SK-N-SH treated with all-trans-retinoic acid at 6 μM for 48 hours (cell line): ENCODE measurements at regions not wholly inside any gene's neighbourhood (a gene's known extent, or its start where the extent isn't known, plus 50 kb on each side); places are given as distances from the start of the nearest gene placed in this dataset.

ENCODE experiments used
- ATAC-seq: fragments of 200-7000 bp; cut with Tn5 transposase; 3 replicates; pipeline ENCODE4 v1.9.1; 2020; ENCODE audit warnings: mild to moderate bottlenecking, moderate library complexity
- ARNTL ChIP-seq: fragments of 450-650 bp; formaldehyde crosslinking; IDR thresholded peaks from 2 replicates; pipeline ENCODE4 v1.5.0; 2020; ENCODE audit warnings: low read depth, mild to moderate bottlenecking, moderate library complexity, borderline replicate concordance
- BACH2 ChIP-seq: fragments of 250-450 bp; sonication (Bioruptor Pico); IDR thresholded peaks from 2 replicates; pipeline ENCODE4 v1.9.0; 2021; ENCODE audit warnings: mild to moderate bottlenecking, borderline replicate concordance
- CSDC2 ChIP-seq: fragments of 250-450 bp; sonication (Bioruptor Pico); IDR thresholded peaks from 2 replicates; pipeline ENCODE4 v1.5.0; 2020; ENCODE audit warnings: mild to moderate bottlenecking, moderate library complexity
- ESRRG ChIP-seq: fragments of 250-450 bp; sonication (Bioruptor Pico); IDR thresholded peaks from 2 replicates; pipeline ENCODE4 v1.6.1; 2021; ENCODE audit warnings: mild to moderate bottlenecking
- GLIS3 ChIP-seq: fragments of 250-450 bp; sonication (Bioruptor Pico); IDR thresholded peaks from 2 replicates; pipeline ENCODE4 v1.5.0; 2020; ENCODE audit warnings: mild to moderate bottlenecking, moderate library complexity
- ISL1 ChIP-seq: fragments of 250-450 bp; sonication (Bioruptor Pico); IDR thresholded peaks from 2 replicates; pipeline ENCODE4 v2.1.2; 2022; ENCODE audit warnings: mild to moderate bottlenecking, moderate library complexity
- OSR1 ChIP-seq: fragments of 250-450 bp; sonication (Bioruptor Pico); IDR thresholded peaks from 2 replicates; pipeline ENCODE4 v1.8.0; 2022; ENCODE audit warnings: moderate library complexity, mild to moderate bottlenecking, inconsistent platforms
- PPARA ChIP-seq: fragments of 250-450 bp; sonication (Bioruptor Pico); IDR thresholded peaks from 2 replicates; pipeline ENCODE4 v1.5.0; 2020; ENCODE audit warnings: mild to moderate bottlenecking, borderline replicate concordance
- RARB ChIP-seq: fragments of 250-450 bp; sonication (Bioruptor Pico); IDR thresholded peaks from 2 replicates; pipeline ENCODE4 v1.8.0; 2021; ENCODE audit warnings: mild to moderate bottlenecking, moderate library complexity
- SNAI2 ChIP-seq: fragments of 250-450 bp; sonication (Bioruptor Pico); IDR thresholded peaks from 2 replicates; pipeline ENCODE4 v1.5.0; 2020; ENCODE audit warnings: mild to moderate bottlenecking, moderate library complexity
- TCF4 ChIP-seq: fragments of 250-450 bp; sonication (Bioruptor Pico); IDR thresholded peaks from 2 replicates; pipeline ENCODE4 v1.8.0; 2021; ENCODE audit warnings: mild to moderate bottlenecking, moderate library complexity, borderline replicate concordance
- TOX ChIP-seq: fragments of 250-450 bp; sonication (Bioruptor Pico); IDR thresholded peaks from 2 replicates; pipeline ENCODE4 v1.8.0; 2021; ENCODE audit warnings: mild to moderate bottlenecking, moderate library complexity, borderline replicate concordance
- ZFP3 ChIP-seq: fragments of 250-450 bp; sonication (Bioruptor Pico); IDR thresholded peaks from 2 replicates; pipeline ENCODE4 v1.5.0; 2020; ENCODE audit warnings: mild to moderate bottlenecking, moderate library complexity
- ZFP30 ChIP-seq: fragments of 450-650 bp; formaldehyde crosslinking; IDR thresholded peaks from 2 replicates; pipeline ENCODE4 v1.5.0; 2022; ENCODE audit warnings: mild to moderate bottlenecking, moderate library complexity
- ZNF565 ChIP-seq: fragments of 450-650 bp; formaldehyde crosslinking; conservative IDR thresholded peaks from 2 replicates; pipeline ENCODE4 v1.5.0; 2020; ENCODE audit warnings: low read depth, mild to moderate bottlenecking, moderate library complexity
- ZNF70 ChIP-seq: fragments of 450-650 bp; formaldehyde crosslinking; IDR thresholded peaks from 2 replicates; pipeline ENCODE4 v1.5.0; 2020; ENCODE audit warnings: mild to moderate bottlenecking, moderate library complexity
- ZNF8 ChIP-seq: fragments of 450-650 bp; formaldehyde crosslinking; IDR thresholded peaks from 2 replicates; pipeline ENCODE4 v1.5.0; 2020; ENCODE audit warnings: mild to moderate bottlenecking, moderate library complexity
- TF ChIP-seq, protein P1 (sequence below): fragments of 250-450 bp; sonication (Bioruptor Pico); IDR thresholded peaks from 2 replicates; pipeline ENCODE4 v1.8.0; 2021; ENCODE audit warnings: low read depth, mild to moderate bottlenecking, moderate library complexity, borderline replicate concordance
- TF ChIP-seq, protein P2 (sequence below): fragments of 250-450 bp; sonication (Bioruptor Pico); IDR thresholded peaks from 2 replicates; pipeline ENCODE4 v1.5.1; 2020; ENCODE audit warnings: low read depth, mild to moderate bottlenecking, moderate library complexity
- TF ChIP-seq, protein P3 (sequence below): fragments of 250-450 bp; sonication (Bioruptor Pico); IDR thresholded peaks from 2 replicates; pipeline ENCODE4 v1.5.1; 2021; ENCODE audit warnings: mild to moderate bottlenecking, moderate library complexity
- TF ChIP-seq, protein P4 (sequence below): fragments of 250-450 bp; sonication (Bioruptor Pico); IDR thresholded peaks from 2 replicates; pipeline ENCODE4 v1.8.0; 2020; ENCODE audit warnings: mild to moderate bottlenecking, moderate library complexity, borderline replicate concordance
- TF ChIP-seq, protein P5 (sequence below): fragments of 250-450 bp; sonication (Bioruptor Pico); IDR thresholded peaks from 2 replicates; pipeline ENCODE4 v1.5.0; 2020; ENCODE audit warnings: mild to moderate bottlenecking, moderate library complexity

DNA sequence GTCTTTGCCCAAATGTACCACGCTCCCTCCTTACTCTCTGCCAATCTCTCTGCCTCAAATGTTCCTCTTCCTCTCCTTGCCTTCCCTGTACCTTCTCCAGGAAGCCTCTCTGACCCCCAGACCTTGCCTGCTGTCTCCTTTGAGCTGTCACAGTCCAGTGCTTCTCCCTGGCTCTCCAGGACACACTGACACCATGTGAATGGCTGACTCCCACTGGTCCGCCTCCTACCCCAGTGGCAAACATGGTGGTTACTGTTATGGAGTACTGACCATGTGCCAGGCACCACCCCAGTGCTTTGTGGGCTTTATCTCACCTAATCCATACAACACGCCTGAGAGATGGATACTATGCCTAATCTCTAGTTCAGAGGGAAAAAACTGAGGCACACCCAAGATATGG lies 141.9 kb downstream of the TPRA1 start:
- no peak for ATAC-seq
- TF ChIP-seq ISL1 (no peak), ARNTL (CRISPR knock-in tag) (no peak), OSR1 (no peak), ZNF8 (no peak), ZFP3 (no peak), ZNF70 (no peak), GLIS3 (no peak), CSDC2 (no peak), ESRRG (CRISPR knock-in tag) (no peak), ZNF565 (no peak), PPARA (CRISPR knock-in tag) (no peak), ZFP30 (CRISPR knock-in tag) (no peak), BACH2 (CRISPR knock-in tag) (no peak), TCF4 (CRISPR knock-in tag) (no peak), TOX (no peak)
- TF ChIP-seq, protein P1, sequence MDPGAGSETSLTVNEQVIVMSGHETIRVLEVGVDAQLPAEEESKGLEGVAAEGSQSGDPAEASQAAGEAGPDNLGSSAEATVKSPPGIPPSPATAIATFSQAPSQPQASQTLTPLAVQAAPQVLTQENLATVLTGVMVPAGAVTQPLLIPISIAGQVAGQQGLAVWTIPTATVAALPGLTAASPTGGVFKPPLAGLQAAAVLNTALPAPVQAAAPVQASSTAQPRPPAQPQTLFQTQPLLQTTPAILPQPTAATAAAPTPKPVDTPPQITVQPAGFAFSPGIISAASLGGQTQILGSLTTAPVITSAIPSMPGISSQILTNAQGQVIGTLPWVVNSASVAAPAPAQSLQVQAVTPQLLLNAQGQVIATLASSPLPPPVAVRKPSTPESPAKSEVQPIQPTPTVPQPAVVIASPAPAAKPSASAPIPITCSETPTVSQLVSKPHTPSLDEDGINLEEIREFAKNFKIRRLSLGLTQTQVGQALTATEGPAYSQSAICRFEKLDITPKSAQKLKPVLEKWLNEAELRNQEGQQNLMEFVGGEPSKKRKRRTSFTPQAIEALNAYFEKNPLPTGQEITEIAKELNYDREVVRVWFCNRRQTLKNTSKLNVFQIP (CRISPR knock-in tag) = no peak
- TF ChIP-seq, protein P2, sequence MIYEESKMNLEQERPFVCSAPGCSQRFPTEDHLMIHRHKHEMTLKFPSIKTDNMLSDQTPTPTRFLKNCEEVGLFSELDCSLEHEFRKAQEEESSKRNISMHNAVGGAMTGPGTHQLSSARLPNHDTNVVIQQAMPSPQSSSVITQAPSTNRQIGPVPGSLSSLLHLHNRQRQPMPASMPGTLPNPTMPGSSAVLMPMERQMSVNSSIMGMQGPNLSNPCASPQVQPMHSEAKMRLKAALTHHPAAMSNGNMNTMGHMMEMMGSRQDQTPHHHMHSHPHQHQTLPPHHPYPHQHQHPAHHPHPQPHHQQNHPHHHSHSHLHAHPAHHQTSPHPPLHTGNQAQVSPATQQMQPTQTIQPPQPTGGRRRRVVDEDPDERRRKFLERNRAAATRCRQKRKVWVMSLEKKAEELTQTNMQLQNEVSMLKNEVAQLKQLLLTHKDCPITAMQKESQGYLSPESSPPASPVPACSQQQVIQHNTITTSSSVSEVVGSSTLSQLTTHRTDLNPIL = no peak
- TF ChIP-seq, protein P3, sequence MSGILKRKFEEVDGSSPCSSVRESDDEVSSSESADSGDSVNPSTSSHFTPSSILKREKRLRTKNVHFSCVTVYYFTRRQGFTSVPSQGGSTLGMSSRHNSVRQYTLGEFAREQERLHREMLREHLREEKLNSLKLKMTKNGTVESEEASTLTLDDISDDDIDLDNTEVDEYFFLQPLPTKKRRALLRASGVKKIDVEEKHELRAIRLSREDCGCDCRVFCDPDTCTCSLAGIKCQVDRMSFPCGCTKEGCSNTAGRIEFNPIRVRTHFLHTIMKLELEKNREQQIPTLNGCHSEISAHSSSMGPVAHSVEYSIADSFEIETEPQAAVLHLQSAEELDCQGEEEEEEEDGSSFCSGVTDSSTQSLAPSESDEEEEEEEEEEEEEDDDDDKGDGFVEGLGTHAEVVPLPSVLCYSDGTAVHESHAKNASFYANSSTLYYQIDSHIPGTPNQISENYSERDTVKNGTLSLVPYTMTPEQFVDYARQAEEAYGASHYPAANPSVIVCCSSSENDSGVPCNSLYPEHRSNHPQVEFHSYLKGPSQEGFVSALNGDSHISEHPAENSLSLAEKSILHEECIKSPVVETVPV = no peak
- TF ChIP-seq, protein P4, sequence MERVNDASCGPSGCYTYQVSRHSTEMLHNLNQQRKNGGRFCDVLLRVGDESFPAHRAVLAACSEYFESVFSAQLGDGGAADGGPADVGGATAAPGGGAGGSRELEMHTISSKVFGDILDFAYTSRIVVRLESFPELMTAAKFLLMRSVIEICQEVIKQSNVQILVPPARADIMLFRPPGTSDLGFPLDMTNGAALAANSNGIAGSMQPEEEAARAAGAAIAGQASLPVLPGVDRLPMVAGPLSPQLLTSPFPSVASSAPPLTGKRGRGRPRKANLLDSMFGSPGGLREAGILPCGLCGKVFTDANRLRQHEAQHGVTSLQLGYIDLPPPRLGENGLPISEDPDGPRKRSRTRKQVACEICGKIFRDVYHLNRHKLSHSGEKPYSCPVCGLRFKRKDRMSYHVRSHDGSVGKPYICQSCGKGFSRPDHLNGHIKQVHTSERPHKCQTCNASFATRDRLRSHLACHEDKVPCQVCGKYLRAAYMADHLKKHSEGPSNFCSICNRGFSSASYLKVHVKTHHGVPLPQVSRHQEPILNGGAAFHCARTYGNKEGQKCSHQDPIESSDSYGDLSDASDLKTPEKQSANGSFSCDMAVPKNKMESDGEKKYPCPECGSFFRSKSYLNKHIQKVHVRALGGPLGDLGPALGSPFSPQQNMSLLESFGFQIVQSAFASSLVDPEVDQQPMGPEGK (CRISPR knock-in tag) = no peak

DNA sequence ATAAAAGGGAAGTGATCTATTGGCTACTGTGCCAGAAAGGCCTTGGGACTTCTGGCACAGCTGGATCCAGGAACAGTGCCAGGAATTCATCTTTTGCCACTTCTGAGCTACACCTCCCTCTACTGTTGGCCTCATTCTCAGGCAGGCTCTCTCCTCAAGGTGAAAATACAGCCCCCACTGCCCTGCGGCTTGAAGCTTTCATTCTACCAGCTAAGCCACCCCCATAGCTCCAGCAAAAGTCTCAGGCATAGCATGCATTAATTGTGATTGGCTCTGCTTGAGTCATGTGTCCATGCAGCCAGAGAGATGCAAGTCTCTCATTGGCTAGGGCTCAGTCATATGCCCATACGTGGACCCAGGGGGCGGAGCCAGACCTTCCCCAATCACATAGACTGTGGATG lies 142.4 kb downstream of the TPRA1 start:
- peak; percentile 47; the same call in 1 of the 3 replicates for ATAC-seq

DNA sequence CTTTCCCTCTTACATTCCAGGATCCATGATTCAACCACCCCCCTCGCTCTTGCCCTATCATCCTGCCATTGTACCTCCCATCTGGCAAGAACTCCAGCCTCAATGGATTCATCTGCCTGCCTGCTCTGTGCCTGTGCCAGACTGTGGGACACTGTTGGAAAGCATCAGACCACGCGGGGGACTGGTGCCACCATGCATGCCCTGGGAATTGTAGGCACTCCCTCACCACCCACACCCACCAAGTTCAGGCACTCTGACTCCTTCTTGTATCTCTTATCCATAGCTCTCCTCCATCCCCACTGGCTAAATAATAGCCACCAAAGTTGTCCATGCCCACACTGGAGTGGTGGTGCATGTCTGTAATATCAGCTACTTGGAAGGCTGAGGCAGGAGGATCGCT lies 143.8 kb downstream of the TPRA1 start:
- ATAC-seq = no peak
- TF ChIP-seq CSDC2 = no peak
- TF ChIP-seq ZFP30 (CRISPR knock-in tag) = no peak
- TF ChIP-seq, protein P2 = no peak
- no peak for TF ChIP-seq ZNF8
- TF ChIP-seq, protein P3 = no peak
- TF ChIP-seq RARB (CRISPR knock-in tag) = no peak
- no peak for TF ChIP-seq ZNF565
- TF ChIP-seq GLIS3 = no peak
- no peak for TF ChIP-seq SNAI2
- TF ChIP-seq, protein P5, sequence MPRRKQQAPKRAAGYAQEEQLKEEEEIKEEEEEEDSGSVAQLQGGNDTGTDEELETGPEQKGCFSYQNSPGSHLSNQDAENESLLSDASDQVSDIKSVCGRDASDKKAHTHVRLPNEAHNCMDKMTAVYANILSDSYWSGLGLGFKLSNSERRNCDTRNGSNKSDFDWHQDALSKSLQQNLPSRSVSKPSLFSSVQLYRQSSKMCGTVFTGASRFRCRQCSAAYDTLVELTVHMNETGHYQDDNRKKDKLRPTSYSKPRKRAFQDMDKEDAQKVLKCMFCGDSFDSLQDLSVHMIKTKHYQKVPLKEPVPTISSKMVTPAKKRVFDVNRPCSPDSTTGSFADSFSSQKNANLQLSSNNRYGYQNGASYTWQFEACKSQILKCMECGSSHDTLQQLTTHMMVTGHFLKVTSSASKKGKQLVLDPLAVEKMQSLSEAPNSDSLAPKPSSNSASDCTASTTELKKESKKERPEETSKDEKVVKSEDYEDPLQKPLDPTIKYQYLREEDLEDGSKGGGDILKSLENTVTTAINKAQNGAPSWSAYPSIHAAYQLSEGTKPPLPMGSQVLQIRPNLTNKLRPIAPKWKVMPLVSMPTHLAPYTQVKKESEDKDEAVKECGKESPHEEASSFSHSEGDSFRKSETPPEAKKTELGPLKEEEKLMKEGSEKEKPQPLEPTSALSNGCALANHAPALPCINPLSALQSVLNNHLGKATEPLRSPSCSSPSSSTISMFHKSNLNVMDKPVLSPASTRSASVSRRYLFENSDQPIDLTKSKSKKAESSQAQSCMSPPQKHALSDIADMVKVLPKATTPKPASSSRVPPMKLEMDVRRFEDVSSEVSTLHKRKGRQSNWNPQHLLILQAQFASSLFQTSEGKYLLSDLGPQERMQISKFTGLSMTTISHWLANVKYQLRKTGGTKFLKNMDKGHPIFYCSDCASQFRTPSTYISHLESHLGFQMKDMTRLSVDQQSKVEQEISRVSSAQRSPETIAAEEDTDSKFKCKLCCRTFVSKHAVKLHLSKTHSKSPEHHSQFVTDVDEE (CRISPR knock-in tag) = no peak
- no peak for TF ChIP-seq ESRRG (CRISPR knock-in tag)
- TF ChIP-seq PPARA (CRISPR knock-in tag) = no peak
- TF ChIP-seq, protein P1 (CRISPR knock-in tag) = no peak
- TF ChIP-seq ISL1 = no peak
- no peak for TF ChIP-seq BACH2 (CRISPR knock-in tag)
- TF ChIP-seq, all 23 proteins: peak for 0

More for the DNA sequence above, 142.4 kb downstream of the TPRA1 start:
- no peak for TF ChIP-seq RARB (CRISPR knock-in tag)
- no peak for TF ChIP-seq OSR1
